AG04449 (cell line): ENCODE measurements at regions not wholly inside any gene's neighbourhood (a gene's known extent, or its start where the extent isn't known, plus 50 kb on each side); places are given as distances from the start of the nearest gene placed in this dataset.

Source experiments
- CTCF ChIA-PET: fragments of 350-600 bp; formaldehyde crosslinking; extraction: SDS; loops from one replicate; lab custom pipeline; 2021; ENCODE audit warnings: antibody characterized with exemption; lab: Yijun Ruan, JAX
- POLR2A ChIA-PET: fragments of 400-600, 350-600 bp; formaldehyde crosslinking; extraction: SDS; loops from one replicate; lab custom pipeline; 2020; ENCODE audit warnings: antibody characterized with exemption, inconsistent platforms; lab: Yijun Ruan, JAX
- DNase-seq: peaks from one replicate; pipeline ENCODE4 v3.0.0-alpha.2; 2010; ENCODE audit warnings: low read depth, low spot score
- H3K4me3 ChIP-seq: 2 replicates; pipeline ENCODE4 v1.5.1; 2011; ENCODE audit warnings: low read depth, mild to moderate bottlenecking, control low read depth, low read length
- CTCF ChIP-seq: IDR thresholded peaks from one replicate; pipeline ENCODE4 v1.5.1; 2011; ENCODE audit warnings: mild to moderate bottlenecking, moderate library complexity, low read length, control low read depth, inconsistent platforms; ENCODE audit not compliant: insufficient read depth; ENCODE audit errors: missing control alignments

- DNase-seq: no peak
- POLR2A ChIA-PET: no interaction called here
These were observed 722.8 kb upstream of the SOX9 start for GRCh38 chr17:71398025-71398424.

GRCh38 chr17:71398800-71399219 lies 722.0 kb upstream of the SOX9 start:
- DNase-seq: no peak
- TF ChIP-seq CTCF: no peak
- ChIA-PET POLR2A (interaction anchor here (0.6 kb wide), 1 partner anchor 21 kb away, joined by 3 read pairs; no protein-coding TSS in a partner anchor), CTCF (no interaction called here)
- no peak overlapping the region for H3K4me3 ChIP-seq

More at GRCh38 chr17:71398025-71398424, 722.8 kb upstream of the SOX9 start:
- TF ChIP-seq CTCF: no peak
- CTCF ChIA-PET: interaction anchor here (0.9 kb wide), 1 partner anchor 63 kb away, joined by 3 read pairs; no protein-coding TSS in a partner anchor
- no peak overlapping the region for H3K4me3 ChIP-seq

- ChIA-PET CTCF (interaction anchor here (0.7 kb wide), 1 partner anchor 1157 kb away, joined by 3 read pairs; no protein-coding TSS in a partner anchor), POLR2A (no interaction called here)
- H3K4me3 ChIP-seq: no peak overlapping the region
- DNase-seq: no peak
- TF ChIP-seq CTCF: no peak
These were observed 721.6 kb upstream of the SOX9 start for GRCh38 chr17:71399221-71399620.

- H3K4me3 ChIP-seq: no peak overlapping the region
- ChIA-PET POLR2A (no interaction called here), CTCF (interaction anchor here (0.7 kb wide), 1 partner anchor 1157 kb away, joined by 3 read pairs; no protein-coding TSS in a partner anchor)
- DNase-seq: no peak
- no peak for TF ChIP-seq CTCF
These were observed 721.2 kb upstream of the SOX9 start for GRCh38 chr17:71399649-71400048.

- no peak for TF ChIP-seq CTCF
- CTCF ChIA-PET: no interaction called here
- DNase-seq: no peak
- POLR2A ChIA-PET: interaction anchor here (1.2 kb wide), 1 partner anchor 17 kb away, joined by 3 read pairs; no protein-coding TSS in a partner anchor
- no peak overlapping the region for H3K4me3 ChIP-seq
These were observed 718.8 kb upstream of the SOX9 start for GRCh38 chr17:71402007-71402406.

- DNase-seq: no peak
- no peak for TF ChIP-seq CTCF
- CTCF ChIA-PET: no interaction called here
- POLR2A ChIA-PET: no interaction called here
- no peak overlapping the region for H3K4me3 ChIP-seq
These were observed 718.1 kb upstream of the SOX9 start for GRCh38 chr17:71402661-71403141.
